ENCODE measurements at regions not wholly inside any gene's neighbourhood (a gene's known extent, or its start where the extent isn't known, plus 50 kb on each side); places are given as distances from the start of the nearest gene placed in this dataset.

GRCh38 chr9:105054491-105054890 lies 126.5 kb upstream of the ABCA1 start:
- no peak for TF ChIP-seq EZH2phosphoT487 (IDR thresholded peaks at IDR 0.05; ENCODE audit: low read length)
- no peak for TF ChIP-seq EZH2 (optimal IDR thresholded peaks at IDR 0.05; ENCODE audit: low read depth, low read length)
- TF ChIP-seq CTCF (IDR thresholded peaks at IDR 0.05; ENCODE audit: low read length), result no peak
